ENCODE measurements at regions not wholly inside any gene's neighbourhood (a gene's known extent, or its start where the extent isn't known, plus 50 kb on each side); places are given as distances from the start of the nearest gene placed in this dataset.

- DNase-seq = no peak
- POLR2A ChIA-PET = no interaction called here
- H3K36me3 Mint-ChIP-seq = no peaks in the 10 kb centered on the region
- no peaks in the 10 kb centered on the region for H3K27me3 ChIP-seq (ENCODE audit: insufficient read depth, low read length, poor library complexity, severe bottlenecking)
- H3K4me1 Mint-ChIP-seq = no peaks in the 10 kb centered on the region
- no peak overlapping the region for H3K27ac Mint-ChIP-seq
- no peaks in the 10 kb centered on the region for H3K36me3 ChIP-seq (ENCODE audit: insufficient read depth, low read length)
- peaks cover 3 to 5% of the 10 kb centered on the region in 2 donors for H3K27me3 Mint-ChIP-seq
- CTCF ChIA-PET = no interaction called here
- no peak overlapping the region for H3K27ac ChIP-seq (ENCODE audit: low read depth, low read length)
- no peak overlapping the region for H3K4me3 ChIP-seq (ENCODE audit: low read length)
- no peaks in the 10 kb centered on the region for H3K4me1 ChIP-seq (ENCODE audit: insufficient read depth, low read length)
- H3K9me3 ChIP-seq (ENCODE audit: low read length) = no peaks in the 10 kb centered on the region
- no peak overlapping the region for H3K4me3 Mint-ChIP-seq
- H3K9me3 Mint-ChIP-seq = peaks cover 0 to 2% (median 0%) of the 10 kb centered on the region in 5 donors
Observed at GRCh38 chr5:61808909-61809308, 476.9 kb downstream of the ZSWIM6 start.

GRCh38 chr5:61809651-61810050 is 477.6 kb downstream of the ZSWIM6 start:
- no peaks in the 10 kb centered on the region for H3K36me3 ChIP-seq (ENCODE audit: insufficient read depth, low read length)
- POLR2A ChIA-PET = no interaction called here
- DNase-seq = no peak
- H3K4me3 Mint-ChIP-seq = no peak overlapping the region
- H3K27me3 Mint-ChIP-seq = peaks cover 3 to 5% of the 10 kb centered on the region in 2 donors
- H3K9me3 Mint-ChIP-seq = peaks cover 0 to 2% (median 0%) of the 10 kb centered on the region in 5 donors
- CTCF ChIA-PET = no interaction called here
- no peak overlapping the region for H3K27ac Mint-ChIP-seq
- no peak overlapping the region for H3K4me3 ChIP-seq (ENCODE audit: low read length)
- H3K4me1 Mint-ChIP-seq = no peaks in the 10 kb centered on the region
- no peaks in the 10 kb centered on the region for H3K36me3 Mint-ChIP-seq
- no peaks in the 10 kb centered on the region for H3K9me3 ChIP-seq (ENCODE audit: low read length)
- no peak overlapping the region for H3K27ac ChIP-seq (ENCODE audit: low read depth, low read length)
- no peaks in the 10 kb centered on the region for H3K27me3 ChIP-seq (ENCODE audit: insufficient read depth, low read length, poor library complexity, severe bottlenecking)
- H3K4me1 ChIP-seq (ENCODE audit: insufficient read depth, low read length) = no peaks in the 10 kb centered on the region

GRCh38 chr5:61811052-61811451 is 479.0 kb downstream of the ZSWIM6 start:
- Mint-ChIP-seq H3K4me1 (no peaks in the 10 kb centered on the region), H3K4me3 (no peak overlapping the region), H3K27me3 (peaks cover 3 to 7% of the 10 kb centered on the region in 2 donors), H3K27ac (no peak overlapping the region), H3K36me3 (no peaks in the 10 kb centered on the region), H3K9me3 (peaks cover 0 to 2% (median 0%) of the 10 kb centered on the region in 5 donors)
- Histone ChIP-seq H3K27me3 (ENCODE audit: insufficient read depth, low read length, poor library complexity, severe bottlenecking) (no peaks in the 10 kb centered on the region), H3K9me3 (ENCODE audit: low read length) (no peaks in the 10 kb centered on the region), H3K36me3 (ENCODE audit: insufficient read depth, low read length) (no peaks in the 10 kb centered on the region), H3K4me1 (ENCODE audit: insufficient read depth, low read length) (no peaks in the 10 kb centered on the region), H3K4me3 (ENCODE audit: low read length) (no peak overlapping the region), H3K27ac (ENCODE audit: low read depth, low read length) (no peak overlapping the region)
- DNase-seq = no peak
- CTCF ChIA-PET = no interaction called here
- POLR2A ChIA-PET = no interaction called here

- ChIA-PET CTCF (no interaction called here), POLR2A (no interaction called here)
- Mint-ChIP-seq H3K36me3 (no peaks in the 10 kb centered on the region), H3K9me3 (peaks cover 0 to 2% (median 0%) of the 10 kb centered on the region in 5 donors), H3K4me1 (no peaks in the 10 kb centered on the region), H3K27ac (no peak overlapping the region), H3K27me3 (peaks cover 0 to 17% of the 10 kb centered on the region in 2 donors), H3K4me3 (no peak overlapping the region)
- Histone ChIP-seq H3K27me3 (ENCODE audit: insufficient read depth, low read length, poor library complexity, severe bottlenecking) (no peaks in the 10 kb centered on the region), H3K36me3 (ENCODE audit: insufficient read depth, low read length) (no peaks in the 10 kb centered on the region), H3K4me1 (ENCODE audit: insufficient read depth, low read length) (no peaks in the 10 kb centered on the region), H3K9me3 (ENCODE audit: low read length) (no peaks in the 10 kb centered on the region), H3K4me3 (ENCODE audit: low read length) (no peak overlapping the region), H3K27ac (ENCODE audit: low read depth, low read length) (no peak overlapping the region)
- DNase-seq = no peak
Observed at GRCh38 chr5:61813361-61813760, 481.3 kb downstream of the ZSWIM6 start.

- CTCF ChIA-PET = no interaction called here
- Histone ChIP-seq H3K4me1 (ENCODE audit: insufficient read depth, low read length) (no peaks in the 10 kb centered on the region), H3K9me3 (ENCODE audit: low read length) (no peaks in the 10 kb centered on the region), H3K27ac (ENCODE audit: low read depth, low read length) (no peak overlapping the region), H3K4me3 (ENCODE audit: low read length) (no peak overlapping the region), H3K36me3 (ENCODE audit: insufficient read depth, low read length) (no peaks in the 10 kb centered on the region), H3K27me3 (ENCODE audit: insufficient read depth, low read length, poor library complexity, severe bottlenecking) (no peaks in the 10 kb centered on the region)
- Mint-ChIP-seq H3K36me3 (no peaks in the 10 kb centered on the region), H3K4me1 (no peaks in the 10 kb centered on the region), H3K9me3 (peaks cover 0 to 4% (median 0%) of the 10 kb centered on the region in 5 donors), H3K4me3 (no peak overlapping the region), H3K27ac (no peak overlapping the region), H3K27me3 (peaks cover 0 to 20% of the 10 kb centered on the region in 2 donors)
- POLR2A ChIA-PET = no interaction called here
- DNase-seq = no peak
Observed at GRCh38 chr5:61815339-61815738, 483.3 kb downstream of the ZSWIM6 start.

GRCh38 chr5:61816146-61816545 is 484.1 kb downstream of the ZSWIM6 start:
- H3K27me3 ChIP-seq (ENCODE audit: insufficient read depth, low read length, poor library complexity, severe bottlenecking) = no peaks in the 10 kb centered on the region
- H3K9me3 ChIP-seq (ENCODE audit: low read length) = no peaks in the 10 kb centered on the region
- ChIA-PET POLR2A (no interaction called here), CTCF (no interaction called here)
- Mint-ChIP-seq H3K36me3 (no peaks in the 10 kb centered on the region), H3K9me3 (peaks cover 0 to 4% (median 0%) of the 10 kb centered on the region in 5 donors), H3K27me3 (peaks cover 0 to 20% of the 10 kb centered on the region in 2 donors), H3K4me3 (no peak overlapping the region), H3K4me1 (no peaks in the 10 kb centered on the region), H3K27ac (no peak overlapping the region)
- DNase-seq = no peak
- no peaks in the 10 kb centered on the region for H3K4me1 ChIP-seq (ENCODE audit: insufficient read depth, low read length)
- no peak overlapping the region for H3K27ac ChIP-seq (ENCODE audit: low read depth, low read length)
- H3K4me3 ChIP-seq (ENCODE audit: low read length) = no peak overlapping the region
- H3K36me3 ChIP-seq (ENCODE audit: insufficient read depth, low read length) = no peaks in the 10 kb centered on the region

GRCh38 chr5:61816585-61817450 is 484.8 kb downstream of the ZSWIM6 start:
- Mint-ChIP-seq H3K36me3 (no peaks in the 10 kb centered on the region), H3K27me3 (peaks cover 0 to 20% of the 10 kb centered on the region in 2 donors), H3K4me1 (no peaks in the 10 kb centered on the region), H3K9me3 (peaks cover 0 to 4% (median 0%) of the 10 kb centered on the region in 5 donors), H3K4me3 (no peak overlapping the region), H3K27ac (no peak overlapping the region)
- ChIA-PET CTCF (no interaction called here), POLR2A (no interaction called here)
- no peaks in the 10 kb centered on the region for H3K9me3 ChIP-seq (ENCODE audit: low read length)
- H3K4me3 ChIP-seq (ENCODE audit: low read length) = no peak overlapping the region
- H3K27ac ChIP-seq (ENCODE audit: low read depth, low read length) = no peak overlapping the region
- no peaks in the 10 kb centered on the region for H3K27me3 ChIP-seq (ENCODE audit: insufficient read depth, low read length, poor library complexity, severe bottlenecking)
- H3K4me1 ChIP-seq (ENCODE audit: insufficient read depth, low read length) = no peaks in the 10 kb centered on the region
- no peak for DNase-seq
- H3K36me3 ChIP-seq (ENCODE audit: insufficient read depth, low read length) = no peaks in the 10 kb centered on the region

GRCh38 chr5:61817472-61818326 is 485.6 kb downstream of the ZSWIM6 start:
- H3K27me3 ChIP-seq (ENCODE audit: insufficient read depth, low read length, poor library complexity, severe bottlenecking) = no peaks in the 10 kb centered on the region
- peaks cover 0 to 4% (median 0%) of the 10 kb centered on the region in 5 donors for H3K9me3 Mint-ChIP-seq
- no peaks in the 10 kb centered on the region for H3K4me1 ChIP-seq (ENCODE audit: insufficient read depth, low read length)
- DNase-seq = no peak
- no peak overlapping the region for H3K27ac Mint-ChIP-seq
- H3K4me3 ChIP-seq (ENCODE audit: low read length) = no peak overlapping the region
- H3K36me3 ChIP-seq (ENCODE audit: insufficient read depth, low read length) = no peaks in the 10 kb centered on the region
- H3K4me3 Mint-ChIP-seq = no peak overlapping the region
- CTCF ChIA-PET = no interaction called here
- POLR2A ChIA-PET = no interaction called here
- peaks cover 0 to 18% of the 10 kb centered on the region in 2 donors for H3K27me3 Mint-ChIP-seq
- no peak overlapping the region for H3K27ac ChIP-seq (ENCODE audit: low read depth, low read length)
- no peaks in the 10 kb centered on the region for H3K36me3 Mint-ChIP-seq
- H3K9me3 ChIP-seq (ENCODE audit: low read length) = no peaks in the 10 kb centered on the region
- no peaks in the 10 kb centered on the region for H3K4me1 Mint-ChIP-seq
